SK-N-SH (cell line): ENCODE measurements at regions not wholly inside any gene's neighbourhood (a gene's known extent, or its start where the extent isn't known, plus 50 kb on each side); places are given as distances from the start of the nearest gene placed in this dataset.

Experiments
- CTCF ChIA-PET: fragments of 300-600, 350-600 bp; formaldehyde crosslinking; extraction: SDS; loops from one replicate; lab custom pipeline; 2021; lab: Yijun Ruan, JAX
- POLR2A ChIA-PET: fragments of 350-600 bp; sonication (Branson Sonifier 250); formaldehyde crosslinking; extraction: SDS; loops from one replicate; lab custom pipeline; 2020; ENCODE audit warnings: antibody characterized with exemption, inconsistent platforms; lab: Yijun Ruan, JAX
- DNase-seq: peaks from one replicate; pipeline ENCODE4 v3.0.0; 2012
- H2AFZ ChIP-seq: fragments of 200-600 bp; sonication (generic); 2 replicates; pipeline ENCODE4 v1.8.1; 2016; ENCODE audit warnings: antibody characterized with exemption, mild to moderate bottlenecking, low read depth
- H3F3A ChIP-seq: fragments of 200-600 bp; sonication (generic); replicated peaks from 2 replicates; pipeline ENCODE3; 2016; ENCODE audit warnings: antibody characterized with exemption, mild to moderate bottlenecking; ENCODE audit not compliant: insufficient read depth
- H3K27ac ChIP-seq, 2 experiments: fragments of 200-500 bp in 1 of 2; fragments of 200-600 bp in 1 of 2; sonication (Bioruptor generic) in 1 of 2; sonication (generic), shearing (Covaris generic) in 1 of 2; 2 replicates each; pipeline versions ENCODE4 v1.5.1 to v1.6.1; 2014 to 2016; ENCODE audit warnings: low read depth in 2 of 2, inconsistent platforms in 1 of 2, low read length in 1 of 2, mild to moderate bottlenecking in 1 of 2, mixed read lengths in 1 of 2
- H3K27me3 ChIP-seq: fragments of 200-600 bp; sonication (generic), shearing (Covaris generic); 2 replicates; pipeline ENCODE4 v1.6.1; 2016; ENCODE audit warnings: mixed run types; ENCODE audit not compliant: insufficient read depth
- H3K36me3 ChIP-seq, 2 experiments: fragments of 200-500 bp in 1 of 2; fragments of 200-600 bp in 1 of 2; sonication (Bioruptor generic) in 1 of 2; sonication (generic) in 1 of 2; replicated peaks in 1 of 2; 2 replicates each; pipeline versions ENCODE3 to v1.5.1; 2014 to 2016; ENCODE audit warnings: low read length in 1 of 2, mild to moderate bottlenecking in 1 of 2; ENCODE audit not compliant: insufficient read depth in 2 of 2, control insufficient read depth in 1 of 2
- H3K4me1 ChIP-seq, 2 experiments: fragments of 200-500 bp in 1 of 2; fragments of 200-600 bp in 1 of 2; sonication (Bioruptor generic) in 1 of 2; sonication (generic), shearing (Covaris generic) in 1 of 2; 2 replicates each; pipeline versions ENCODE4 v1.5.1 to v1.6.1; 2014 to 2016; ENCODE audit warnings: low read depth in 1 of 2, low read length in 1 of 2, mixed run types in 1 of 2; ENCODE audit not compliant: insufficient read depth in 2 of 2, control insufficient read depth in 1 of 2
- H3K4me2 ChIP-seq: fragments of 200-600 bp; sonication (generic), shearing (Covaris generic); 2 replicates; pipeline ENCODE4 v1.6.1; 2017; ENCODE audit warnings: mixed run types
- H3K4me3 ChIP-seq, 2 experiments: fragments of 200-500 bp in 1 of 2; fragments of 200-600 bp in 1 of 2; sonication (Bioruptor generic) in 1 of 2; sonication (generic), shearing (Covaris generic) in 1 of 2; 2 replicates each; pipeline versions ENCODE4 v1.5.1 to v1.8.1; 2014 to 2016; ENCODE audit warnings: low read depth in 2 of 2, inconsistent platforms in 1 of 2, low read length in 1 of 2, mild to moderate bottlenecking in 1 of 2, mixed read lengths in 1 of 2, moderate library complexity in 1 of 2
- H3K79me2 ChIP-seq: fragments of 200-600 bp; sonication (generic); 2 replicates; pipeline ENCODE4 v1.8.1; 2017; ENCODE audit warnings: mild to moderate bottlenecking; ENCODE audit not compliant: insufficient read depth
- H3K9ac ChIP-seq: fragments of 200-600 bp; sonication (generic); 2 replicates; pipeline ENCODE4 v1.6.1; 2017; ENCODE audit warnings: mixed run types
- H3K9me2 ChIP-seq: fragments of 200-600 bp; sonication (generic); 2 replicates; pipeline ENCODE4 v1.6.1; 2017; ENCODE audit warnings: mixed run types
- H3K9me3 ChIP-seq: fragments of 200-600 bp; sonication (generic); 2 replicates; pipeline ENCODE4 v1.6.1; 2017; ENCODE audit warnings: mixed run types, mild to moderate bottlenecking, moderate library complexity
- H4K20me1 ChIP-seq: fragments of 200-600 bp; sonication (generic); 2 replicates; pipeline ENCODE4 v1.6.1; 2017; ENCODE audit warnings: mild to moderate bottlenecking, mixed run types; ENCODE audit not compliant: insufficient read depth
- CHD2 ChIP-seq: fragments of 150-350 bp; IDR thresholded peaks from 2 replicates; pipeline ENCODE4 v1.6.1; 2018; ENCODE audit warnings: low read length; ENCODE audit not compliant: partially characterized antibody
- EP300 ChIP-seq, 2 experiments: IDR thresholded peaks; 2 replicates each; pipeline versions ENCODE4 v1.4.0 to v1.6.1; 2012; ENCODE audit warnings: borderline replicate concordance in 1 of 2, low read depth in 1 of 2, low read length in 1 of 2
- EZH2phosphoT487 ChIP-seq: fragments of 200-600 bp; sonication (generic); IDR thresholded peaks from 2 replicates; pipeline ENCODE4 v1.6.1; 2017; ENCODE audit warnings: low read depth, mixed run types, mild to moderate bottlenecking, antibody characterized with exemption, moderate library complexity, borderline replicate concordance
- FOSL2 ChIP-seq: IDR thresholded peaks from 2 replicates; pipeline ENCODE4 v1.4.0; 2012; ENCODE audit warnings: low read depth, mild to moderate bottlenecking, moderate library complexity, borderline replicate concordance
- GABPA ChIP-seq: IDR thresholded peaks from 2 replicates; pipeline ENCODE4 v1.4.0; 2012; ENCODE audit warnings: low read depth, mild to moderate bottlenecking
- GATA2 ChIP-seq: sonication (generic); formaldehyde crosslinking; IDR thresholded peaks from 2 replicates; pipeline ENCODE4 v1.5.0; 2020; ENCODE audit warnings: mild to moderate bottlenecking, missing genetic modification reagents
- JUND ChIP-seq: IDR thresholded peaks from 2 replicates; pipeline ENCODE4 v1.4.0; 2012
- MEF2A ChIP-seq: IDR thresholded peaks from 2 replicates; pipeline ENCODE4 v1.4.0; 2012; ENCODE audit warnings: low read depth, borderline replicate concordance
- MXI1 ChIP-seq: IDR thresholded peaks from 2 replicates; pipeline ENCODE4 v1.6.1; 2012; ENCODE audit warnings: mild to moderate bottlenecking, low read depth, low read length, improper control_type of control experiment
- POLR2AphosphoS5 ChIP-seq: IDR thresholded peaks from 2 replicates; pipeline ENCODE4 v1.6.1; 2012; ENCODE audit warnings: low read depth, low read length
- RAD21 ChIP-seq: IDR thresholded peaks from 2 replicates; pipeline ENCODE4 v1.6.1; 2012; ENCODE audit warnings: mild to moderate bottlenecking, low read length
- RCOR1 ChIP-seq: fragments of 150-350 bp; IDR thresholded peaks from 2 replicates; pipeline ENCODE4 v1.6.1; 2017; ENCODE audit warnings: antibody characterized with exemption, low read length
- RFX5 ChIP-seq: IDR thresholded peaks from 2 replicates; pipeline ENCODE4 v1.6.1; 2012; ENCODE audit warnings: mild to moderate bottlenecking, improper control_type of control experiment, low read length
- RXRA ChIP-seq: IDR thresholded peaks from 2 replicates; pipeline ENCODE4 v1.4.0; 2012; ENCODE audit warnings: low read depth, mild to moderate bottlenecking, borderline replicate concordance
- SIN3A ChIP-seq: IDR thresholded peaks from 2 replicates; pipeline ENCODE4 v1.6.1; 2012; ENCODE audit warnings: low read depth, mild to moderate bottlenecking, low read length, moderate library complexity, borderline replicate concordance
- SMC3 ChIP-seq: IDR thresholded peaks from 2 replicates; pipeline ENCODE4 v1.6.1; 2012; ENCODE audit warnings: low read depth, low read length, improper control_type of control experiment
- USF1 ChIP-seq: IDR thresholded peaks from 2 replicates; pipeline ENCODE4 v1.4.0; 2012; ENCODE audit warnings: low read depth, borderline replicate concordance
- YY1 ChIP-seq: IDR thresholded peaks from 2 replicates; pipeline ENCODE4 v1.4.0; 2012; ENCODE audit warnings: low read depth, mild to moderate bottlenecking
- WGBS: methylation state at CpG from one replicate; pipeline ENCODE4 v1.1.6; 2017; ENCODE audit warnings: low lambda C conversion rate; 5-methylcytosine and 5-hydroxymethylcytosine counted together
- TF ChIP-seq, protein P1 (sequence below): IDR thresholded peaks from 2 replicates; pipeline ENCODE4; 2012
- TF ChIP-seq, protein P2 (sequence below): fragments of 150-350 bp; IDR thresholded peaks from 2 replicates; pipeline ENCODE4 v1.6.1; 2017; ENCODE audit warnings: antibody characterized with exemption, low read length, low read depth, borderline replicate concordance
- TF ChIP-seq, protein P3 (sequence below): fragments of 150-350 bp; IDR thresholded peaks from 2 replicates; pipeline ENCODE4 v1.6.1; 2016; ENCODE audit warnings: mild to moderate bottlenecking, low read depth, low read length
- TF ChIP-seq, protein P4 (sequence below): IDR thresholded peaks from 2 replicates; pipeline ENCODE4 v1.6.1; 2012; ENCODE audit warnings: mild to moderate bottlenecking, low read depth, low read length, moderate library complexity

- TF ChIP-seq SIN3A = peak; percentile 72; the same call in 1 of the 2 replicates
- TF ChIP-seq EZH2phosphoT487 = no peak
- TF ChIP-seq SMC3 = no peak
- TF ChIP-seq GATA2 (CRISPR knock-in tag) = no peak
- no peak for TF ChIP-seq RCOR1
- TF ChIP-seq CHD2 = no peak
- TF ChIP-seq POLR2AphosphoS5 = peak; percentile 82; the same call in 1 of the 2 replicates
- no peak for TF ChIP-seq RAD21
- peak; percentile 97 for TF ChIP-seq JUND
- TF ChIP-seq, protein P1, sequence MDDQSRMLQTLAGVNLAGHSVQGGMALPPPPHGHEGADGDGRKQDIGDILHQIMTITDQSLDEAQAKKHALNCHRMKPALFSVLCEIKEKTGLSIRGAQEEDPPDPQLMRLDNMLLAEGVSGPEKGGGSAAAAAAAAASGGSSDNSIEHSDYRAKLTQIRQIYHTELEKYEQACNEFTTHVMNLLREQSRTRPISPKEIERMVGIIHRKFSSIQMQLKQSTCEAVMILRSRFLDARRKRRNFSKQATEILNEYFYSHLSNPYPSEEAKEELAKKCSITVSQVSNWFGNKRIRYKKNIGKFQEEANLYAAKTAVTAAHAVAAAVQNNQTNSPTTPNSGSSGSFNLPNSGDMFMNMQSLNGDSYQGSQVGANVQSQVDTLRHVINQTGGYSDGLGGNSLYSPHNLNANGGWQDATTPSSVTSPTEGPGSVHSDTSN = peak; percentile 95
- TF ChIP-seq EP300 (IDR thresholded peaks at IDR 0.05; ENCODE audit: borderline replicate concordance in 1 of 2, low read depth in 1 of 2, low read length in 1 of 2) = peak in 1 of 2 experiments; percentile 98; a peak in 2 of 4 replicates
Observed at GRCh38 chr3:134427400-134428111, 53.3 kb upstream of the AMOTL2 start (continued).

GRCh38 chr3:134426660-134427181, 52.5 kb upstream of the AMOTL2 start:
- Histone ChIP-seq H3K27me3 (no peaks in the 10 kb centered on the region), H3K9me2 (no peaks in the 10 kb centered on the region), H2AFZ (0 out of 2 replicates have a peak overlapping the region, but pooled peaks have one; percentile 23), H3F3A (peaks cover 7% of the 10 kb centered on the region), H3K4me2 (0 out of 2 replicates have a peak overlapping the region, but pooled peaks have one; percentile 0), H3K9me3 (no peaks in the 10 kb centered on the region), H3K36me3 (no peaks in the 10 kb centered on the region), H3K79me2 (no peaks in the 10 kb centered on the region), H3K27ac (peak overlapping the region in 1 of 2 experiments; percentile 92; a peak in 2 of 4 replicates), H4K20me1 (no peaks in the 10 kb centered on the region), H3K9ac (peak overlapping the region; percentile 56; the same call in 1 of the 2 replicates), H3K4me1 (peaks cover 9 to 19% of the 10 kb centered on the region in 2 experiments; a peak in 3 of 4 replicates), H3K4me3 (no peak overlapping the region)
- 90% methylated on average over 7 of the region's 9 CpGs for WGBS
- POLR2A ChIA-PET = no interaction called here
- no peak for DNase-seq
- CTCF ChIA-PET = interaction anchor here (1.2 kb wide), 1 partner anchor 10 kb away, joined by 3 read pairs; no protein-coding TSS in a partner anchor
- TF ChIP-seq, protein P2, sequence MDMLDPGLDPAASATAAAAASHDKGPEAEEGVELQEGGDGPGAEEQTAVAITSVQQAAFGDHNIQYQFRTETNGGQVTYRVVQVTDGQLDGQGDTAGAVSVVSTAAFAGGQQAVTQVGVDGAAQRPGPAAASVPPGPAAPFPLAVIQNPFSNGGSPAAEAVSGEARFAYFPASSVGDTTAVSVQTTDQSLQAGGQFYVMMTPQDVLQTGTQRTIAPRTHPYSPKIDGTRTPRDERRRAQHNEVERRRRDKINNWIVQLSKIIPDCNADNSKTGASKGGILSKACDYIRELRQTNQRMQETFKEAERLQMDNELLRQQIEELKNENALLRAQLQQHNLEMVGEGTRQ = no peak
- no peak for TF ChIP-seq RXRA
- TF ChIP-seq EP300 (IDR thresholded peaks at IDR 0.05; ENCODE audit: borderline replicate concordance in 1 of 2, low read depth in 1 of 2, low read length in 1 of 2) = no peak
- no peak for TF ChIP-seq YY1
- no peak for TF ChIP-seq MXI1
- no peak for TF ChIP-seq RFX5
- TF ChIP-seq GABPA = no peak
- TF ChIP-seq, protein P3, sequence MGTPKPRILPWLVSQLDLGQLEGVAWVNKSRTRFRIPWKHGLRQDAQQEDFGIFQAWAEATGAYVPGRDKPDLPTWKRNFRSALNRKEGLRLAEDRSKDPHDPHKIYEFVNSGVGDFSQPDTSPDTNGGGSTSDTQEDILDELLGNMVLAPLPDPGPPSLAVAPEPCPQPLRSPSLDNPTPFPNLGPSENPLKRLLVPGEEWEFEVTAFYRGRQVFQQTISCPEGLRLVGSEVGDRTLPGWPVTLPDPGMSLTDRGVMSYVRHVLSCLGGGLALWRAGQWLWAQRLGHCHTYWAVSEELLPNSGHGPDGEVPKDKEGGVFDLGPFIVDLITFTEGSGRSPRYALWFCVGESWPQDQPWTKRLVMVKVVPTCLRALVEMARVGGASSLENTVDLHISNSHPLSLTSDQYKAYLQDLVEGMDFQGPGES = no peak
- TF ChIP-seq MEF2A = no peak
- TF ChIP-seq RAD21 = no peak
- TF ChIP-seq GATA2 (CRISPR knock-in tag) = no peak
- no peak for TF ChIP-seq USF1
- TF ChIP-seq, protein P4, sequence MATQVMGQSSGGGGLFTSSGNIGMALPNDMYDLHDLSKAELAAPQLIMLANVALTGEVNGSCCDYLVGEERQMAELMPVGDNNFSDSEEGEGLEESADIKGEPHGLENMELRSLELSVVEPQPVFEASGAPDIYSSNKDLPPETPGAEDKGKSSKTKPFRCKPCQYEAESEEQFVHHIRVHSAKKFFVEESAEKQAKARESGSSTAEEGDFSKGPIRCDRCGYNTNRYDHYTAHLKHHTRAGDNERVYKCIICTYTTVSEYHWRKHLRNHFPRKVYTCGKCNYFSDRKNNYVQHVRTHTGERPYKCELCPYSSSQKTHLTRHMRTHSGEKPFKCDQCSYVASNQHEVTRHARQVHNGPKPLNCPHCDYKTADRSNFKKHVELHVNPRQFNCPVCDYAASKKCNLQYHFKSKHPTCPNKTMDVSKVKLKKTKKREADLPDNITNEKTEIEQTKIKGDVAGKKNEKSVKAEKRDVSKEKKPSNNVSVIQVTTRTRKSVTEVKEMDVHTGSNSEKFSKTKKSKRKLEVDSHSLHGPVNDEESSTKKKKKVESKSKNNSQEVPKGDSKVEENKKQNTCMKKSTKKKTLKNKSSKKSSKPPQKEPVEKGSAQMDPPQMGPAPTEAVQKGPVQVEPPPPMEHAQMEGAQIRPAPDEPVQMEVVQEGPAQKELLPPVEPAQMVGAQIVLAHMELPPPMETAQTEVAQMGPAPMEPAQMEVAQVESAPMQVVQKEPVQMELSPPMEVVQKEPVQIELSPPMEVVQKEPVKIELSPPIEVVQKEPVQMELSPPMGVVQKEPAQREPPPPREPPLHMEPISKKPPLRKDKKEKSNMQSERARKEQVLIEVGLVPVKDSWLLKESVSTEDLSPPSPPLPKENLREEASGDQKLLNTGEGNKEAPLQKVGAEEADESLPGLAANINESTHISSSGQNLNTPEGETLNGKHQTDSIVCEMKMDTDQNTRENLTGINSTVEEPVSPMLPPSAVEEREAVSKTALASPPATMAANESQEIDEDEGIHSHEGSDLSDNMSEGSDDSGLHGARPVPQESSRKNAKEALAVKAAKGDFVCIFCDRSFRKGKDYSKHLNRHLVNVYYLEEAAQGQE = no peak
- TF ChIP-seq FOSL2 = no peak
